GM12878 (cell line): ENCODE measurements at regions not wholly inside any gene's neighbourhood (a gene's known extent, or its start where the extent isn't known, plus 50 kb on each side); places are given as distances from the start of the nearest gene placed in this dataset.
A peak's percentile ranks its signal among the peaks of the same experiment; 100 is the strongest.

Source experiments
- ATAC-seq: fragments of 200-7000 bp; cut with Tn5 transposase; 3 replicates; pipeline ENCODE4 v1.9.1; 2020; ENCODE audit warnings: mild to moderate bottlenecking, moderate library complexity
- BruUV-seq: library from RNA; stranded (reverse); fragments of 400-500 nt; replicated peaks from 2 replicates; lab custom pipeline; 2021; lab: Mats Ljungman, UMichigan
- CTCF ChIA-PET: fragments of 300-600 bp; sonication (Branson Sonifier 250); formaldehyde crosslinking; extraction: SDS; loops from one replicate; lab custom pipeline; 2021; ENCODE audit warnings: inconsistent platforms; lab: Yijun Ruan, JAX
- POLR2A ChIA-PET: fragments of 350-600 bp; formaldehyde crosslinking; extraction: SDS; loops from one replicate; lab custom pipeline; 2021; ENCODE audit warnings: inconsistent platforms; lab: Charles Lee
- RAD21 ChIA-PET: fragments of 300-600 bp; sonication (Branson Sonifier 250); formaldehyde crosslinking; loops from one replicate; lab custom pipeline; 2023; ENCODE audit warnings: antibody characterized with exemption; ENCODE audit not compliant: unreplicated experiment; lab: Charles Lee
- SMC1A ChIA-PET: fragments of 300-600 bp; sonication (Branson Sonifier 250); formaldehyde crosslinking; loops from one replicate; lab custom pipeline; 2023; ENCODE audit not compliant: unreplicated experiment, uncharacterized antibody; lab: Charles Lee
- DNase-seq: peaks from one replicate; pipeline ENCODE4 v3.0.0-alpha.2; 2011; ENCODE audit warnings: low read depth, low spot score
- FAIRE-seq: peaks from 3 replicates; lab custom pipeline; 2011; peaks lifted over from hg19 to GRCh38; lab: Jason Lieb, UNC
- H2AFZ ChIP-seq: 2 replicates; pipeline ENCODE4 v1.6.0; 2011; ENCODE audit warnings: low read depth, low read length, control low read depth; ENCODE audit not compliant: control insufficient read depth
- H3K27ac ChIP-seq: 2 replicates; pipeline ENCODE4 v1.5.1; 2011; ENCODE audit warnings: control low read depth; ENCODE audit not compliant: control insufficient read depth, insufficient read depth
- H3K27me3 ChIP-seq, 2 experiments: replicated peaks in 1 of 2; 2 replicates each; pipeline versions ENCODE4 v1.6.0 to v1.6.1; 2011; ENCODE audit warnings: low read length in 1 of 2; ENCODE audit not compliant: control insufficient read depth in 2 of 2, insufficient read depth in 2 of 2
- H3K36me3 ChIP-seq, 2 experiments: 2 replicates each; pipeline ENCODE4 v1.5.1; 2011; ENCODE audit warnings: low read length in 1 of 2; ENCODE audit not compliant: control insufficient read depth in 2 of 2, insufficient read depth in 2 of 2
- H3K4me1 ChIP-seq: 2 replicates; pipeline ENCODE4 v1.6.1; 2011; ENCODE audit warnings: mild to moderate bottlenecking, low read length, moderate library complexity, mixed read lengths; ENCODE audit not compliant: control insufficient read depth, insufficient read depth
- H3K4me2 ChIP-seq: 2 replicates; pipeline ENCODE4 v1.6.0; 2011; ENCODE audit warnings: control low read depth; ENCODE audit not compliant: control insufficient read depth, insufficient read depth
- H3K4me3 ChIP-seq: fragments of 200-600 bp; sonication (generic); 2 replicates; pipeline ENCODE4 v1.5.1; 2016
- H3K79me2 ChIP-seq: 2 replicates; pipeline ENCODE4 v1.6.0; 2011; ENCODE audit warnings: low read length; ENCODE audit not compliant: control insufficient read depth, insufficient read depth
- H3K9ac ChIP-seq: 2 replicates; pipeline ENCODE4 v1.8.0; 2011; ENCODE audit warnings: low read length, control low read depth, mixed read lengths; ENCODE audit not compliant: control insufficient read depth, insufficient read depth
- H3K9me3 ChIP-seq: replicated peaks from 3 replicates; pipeline ENCODE4 v1.5.1; 2011; ENCODE audit warnings: mild to moderate bottlenecking, low read length; ENCODE audit not compliant: control insufficient read depth, insufficient read depth
- H4K20me1 ChIP-seq: 2 replicates; pipeline ENCODE4 v1.6.0; 2011; ENCODE audit not compliant: control insufficient read depth, insufficient read depth
- CBFB ChIP-seq: IDR thresholded peaks from 2 replicates; pipeline ENCODE4 v1.6.1; 2016; ENCODE audit warnings: antibody characterized with exemption, low read depth
- CUX1 ChIP-seq: IDR thresholded peaks from 2 replicates; pipeline ENCODE4 v1.6.1; 2012; ENCODE audit warnings: improper control_type of control experiment, low read depth, low read length; ENCODE audit not compliant: insufficient replicate concordance
- MYB ChIP-seq: fragments of 150-350 bp; IDR thresholded peaks from 2 replicates; pipeline ENCODE4 v1.6.1; 2014; ENCODE audit warnings: mild to moderate bottlenecking, low read depth, low read length, borderline replicate concordance
- MYC ChIP-seq: IDR thresholded peaks from 2 replicates; pipeline ENCODE4 v1.6.1; 2011; ENCODE audit warnings: mild to moderate bottlenecking, low read length, moderate library complexity, inconsistent platforms; ENCODE audit not compliant: insufficient read depth, insufficient replicate concordance, insufficient read length, severe bottlenecking
- SIX5 ChIP-seq: IDR thresholded peaks from 2 replicates; pipeline ENCODE4 v1.6.1; 2011; ENCODE audit warnings: mild to moderate bottlenecking, low read depth, low read length, moderate library complexity; ENCODE audit not compliant: severe bottlenecking
- SPI1 ChIP-seq: IDR thresholded peaks from 2 replicates; pipeline ENCODE4 v1.6.1; 2011; ENCODE audit warnings: low read depth, mild to moderate bottlenecking, low read length, moderate library complexity, borderline replicate concordance; ENCODE audit not compliant: insufficient read depth
- SRF ChIP-seq, 2 experiments: IDR thresholded peaks; 2 replicates each; pipeline ENCODE4 v1.6.1; 2011; ENCODE audit warnings: low read depth in 2 of 2, low read length in 2 of 2, mild to moderate bottlenecking in 1 of 2, moderate library complexity in 1 of 2
- STAT1 ChIP-seq: fragments of 450-650 bp; conservative IDR thresholded peaks from 2 replicates; pipeline ENCODE4 v1.6.1; 2014; ENCODE audit warnings: antibody characterized with exemption, mild to moderate bottlenecking
- ZNF384 ChIP-seq: IDR thresholded peaks from 2 replicates; pipeline ENCODE4 v1.6.1; 2012; ENCODE audit warnings: low read depth, mild to moderate bottlenecking, low read length, improper control_type of control experiment, borderline replicate concordance
- WGBS: methylation state at CpG from one replicate; pipeline ENCODE4 v1.1.6; 2016; ENCODE audit warnings: low lambda C conversion rate; ENCODE audit not compliant: insufficient replicate concordance, insufficient coverage; ENCODE audit errors: missing lambda C conversion rate; 5-methylcytosine and 5-hydroxymethylcytosine counted together
- in situ Hi-C: fragments of 300-500 bp; cut with MboI; formaldehyde crosslinking; loops from 9 replicates; pipeline ENCODE4 v1.14.3; 2018; ENCODE audit warnings: mixed read lengths
- intact Hi-C: fragments of 100-400 bp; cut with micrococcal nuclease; formaldehyde crosslinking; loops from one replicate; pipeline ENCODE4 v1.14.2; 2022; ENCODE audit not compliant: unreplicated experiment
- TF ChIP-seq, protein P1 (sequence below): fragments of 450-650 bp; IDR thresholded peaks from 2 replicates; pipeline ENCODE4 v1.6.1; 2017; ENCODE audit warnings: mild to moderate bottlenecking, moderate library complexity
- TF ChIP-seq, protein P2 (sequence below): fragments of 450-650 bp; IDR thresholded peaks from 2 replicates; pipeline ENCODE4 v1.6.1; 2017; ENCODE audit warnings: borderline replicate concordance

DNA sequence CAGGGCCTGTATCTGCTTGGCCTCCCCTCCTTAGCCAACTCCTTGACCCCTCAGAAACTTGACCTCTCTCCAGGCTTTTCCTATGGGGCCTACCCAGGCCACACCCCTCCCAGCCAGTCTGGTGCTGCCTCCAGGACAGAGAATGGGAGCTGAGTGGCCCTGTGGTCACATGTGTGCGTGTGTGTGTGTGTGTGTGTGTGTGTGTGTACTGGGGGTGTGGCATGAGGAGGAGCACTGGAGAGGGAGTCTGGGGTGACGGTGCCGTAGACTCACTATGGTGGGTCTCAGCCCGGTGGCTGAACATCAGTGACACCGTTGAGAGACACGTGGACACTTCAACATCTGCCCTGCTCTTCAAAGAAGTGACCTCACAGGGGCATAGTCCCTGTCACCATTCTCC, 180.4 kb downstream of the ENGASE start (continued):
- TF ChIP-seq CUX1 (no peak), STAT1 (no peak), MYB (no peak)

- Histone ChIP-seq H3K9ac (no peak overlapping the region), H3K36me3 (no peaks in the 10 kb centered on the region), H3K4me3 (no peak overlapping the region), H3K79me2 (no peaks in the 10 kb centered on the region), H3K27ac (no peak overlapping the region), H2AFZ (no peak overlapping the region), H3K27me3 (peaks cover 2 to 6% of the 10 kb centered on the region in 2 experiments; a peak in 2 of 4 replicates), H3K9me3 (no peaks in the 10 kb centered on the region), H3K4me1 (no peaks in the 10 kb centered on the region), H4K20me1 (no peaks in the 10 kb centered on the region), H3K4me2 (0 out of 2 replicates have a peak overlapping the region, but pooled peaks have one; percentile 3)
- no TSS peak for BruUV-seq
- 15% methylated on average over 12 of the region's 12 CpGs for WGBS
- intact Hi-C loops (no loop called here), in situ Hi-C loops (no loop called here)
- SMC1A ChIA-PET = no interaction called here
- DNase-seq (no peak), ATAC-seq (no peak), FAIRE-seq (no peak)
- RAD21 ChIA-PET = no interaction called here
- CTCF ChIA-PET = no interaction called here
- POLR2A ChIA-PET = no interaction called here
- peak; percentile 13; the same call in 1 of the 2 replicates for TF ChIP-seq SPI1
- no peak for TF ChIP-seq CBFB
- TF ChIP-seq, protein P1, sequence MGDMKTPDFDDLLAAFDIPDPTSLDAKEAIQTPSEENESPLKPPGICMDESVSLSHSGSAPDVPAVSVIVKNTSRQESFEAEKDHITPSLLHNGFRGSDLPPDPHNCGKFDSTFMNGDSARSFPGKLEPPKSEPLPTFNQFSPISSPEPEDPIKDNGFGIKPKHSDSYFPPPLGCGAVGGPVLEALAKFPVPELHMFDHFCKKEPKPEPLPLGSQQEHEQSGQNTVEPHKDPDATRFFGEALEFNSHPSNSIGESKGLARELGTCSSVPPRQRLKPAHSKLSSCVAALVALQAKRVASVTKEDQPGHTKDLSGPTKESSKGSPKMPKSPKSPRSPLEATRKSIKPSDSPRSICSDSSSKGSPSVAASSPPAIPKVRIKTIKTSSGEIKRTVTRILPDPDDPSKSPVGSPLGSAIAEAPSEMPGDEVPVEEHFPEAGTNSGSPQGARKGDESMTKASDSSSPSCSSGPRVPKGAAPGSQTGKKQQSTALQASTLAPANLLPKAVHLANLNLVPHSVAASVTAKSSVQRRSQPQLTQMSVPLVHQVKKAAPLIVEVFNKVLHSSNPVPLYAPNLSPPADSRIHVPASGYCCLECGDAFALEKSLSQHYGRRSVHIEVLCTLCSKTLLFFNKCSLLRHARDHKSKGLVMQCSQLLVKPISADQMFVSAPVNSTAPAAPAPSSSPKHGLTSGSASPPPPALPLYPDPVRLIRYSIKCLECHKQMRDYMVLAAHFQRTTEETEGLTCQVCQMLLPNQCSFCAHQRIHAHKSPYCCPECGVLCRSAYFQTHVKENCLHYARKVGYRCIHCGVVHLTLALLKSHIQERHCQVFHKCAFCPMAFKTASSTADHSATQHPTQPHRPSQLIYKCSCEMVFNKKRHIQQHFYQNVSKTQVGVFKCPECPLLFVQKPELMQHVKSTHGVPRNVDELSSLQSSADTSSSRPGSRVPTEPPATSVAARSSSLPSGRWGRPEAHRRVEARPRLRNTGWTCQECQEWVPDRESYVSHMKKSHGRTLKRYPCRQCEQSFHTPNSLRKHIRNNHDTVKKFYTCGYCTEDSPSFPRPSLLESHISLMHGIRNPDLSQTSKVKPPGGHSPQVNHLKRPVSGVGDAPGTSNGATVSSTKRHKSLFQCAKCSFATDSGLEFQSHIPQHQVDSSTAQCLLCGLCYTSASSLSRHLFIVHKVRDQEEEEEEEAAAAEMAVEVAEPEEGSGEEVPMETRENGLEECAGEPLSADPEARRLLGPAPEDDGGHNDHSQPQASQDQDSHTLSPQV = no peak
- no peak for TF ChIP-seq ZNF384
- TF ChIP-seq SIX5 = no peak
- TF ChIP-seq, protein P2, sequence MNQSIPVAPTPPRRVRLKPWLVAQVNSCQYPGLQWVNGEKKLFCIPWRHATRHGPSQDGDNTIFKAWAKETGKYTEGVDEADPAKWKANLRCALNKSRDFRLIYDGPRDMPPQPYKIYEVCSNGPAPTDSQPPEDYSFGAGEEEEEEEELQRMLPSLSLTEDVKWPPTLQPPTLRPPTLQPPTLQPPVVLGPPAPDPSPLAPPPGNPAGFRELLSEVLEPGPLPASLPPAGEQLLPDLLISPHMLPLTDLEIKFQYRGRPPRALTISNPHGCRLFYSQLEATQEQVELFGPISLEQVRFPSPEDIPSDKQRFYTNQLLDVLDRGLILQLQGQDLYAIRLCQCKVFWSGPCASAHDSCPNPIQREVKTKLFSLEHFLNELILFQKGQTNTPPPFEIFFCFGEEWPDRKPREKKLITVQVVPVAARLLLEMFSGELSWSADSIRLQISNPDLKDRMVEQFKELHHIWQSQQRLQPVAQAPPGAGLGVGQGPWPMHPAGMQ = no peak
- TF ChIP-seq SRF (IDR thresholded peaks at IDR 0.05; ENCODE audit: low read depth in 2 of 2, low read length in 2 of 2) = no peak
- no peak for TF ChIP-seq MYC
Measured at GRCh38 chr17:79252886-79253285, 178.3 kb downstream of the ENGASE start.
